ENCODE measurements at regions not wholly inside any gene's neighbourhood (a gene's known extent, or its start where the extent isn't known, plus 50 kb on each side); places are given as distances from the start of the nearest gene placed in this dataset.

DNA sequence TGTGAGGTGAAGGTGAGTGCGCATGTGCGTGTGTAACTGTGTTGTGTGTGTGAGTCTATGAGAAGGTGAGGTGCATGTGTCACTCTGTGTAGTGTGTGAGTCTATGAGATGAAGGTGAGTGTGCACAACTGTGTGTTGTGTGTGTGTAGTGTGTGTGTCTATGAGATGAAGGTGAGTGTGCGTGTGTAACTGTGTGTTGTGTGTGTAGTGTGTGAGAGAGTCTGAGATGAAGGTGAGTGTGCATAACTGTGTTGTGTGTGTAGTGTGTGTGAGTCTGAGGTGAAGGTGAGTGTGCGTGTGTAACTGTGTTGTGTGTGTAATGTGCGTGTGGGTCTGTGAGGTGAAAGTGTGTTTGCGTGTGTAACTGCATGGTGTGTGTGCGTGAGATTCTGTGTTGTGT, 154.0 kb downstream of the FOXD2 start:
- TF ChIP-seq, protein P1, sequence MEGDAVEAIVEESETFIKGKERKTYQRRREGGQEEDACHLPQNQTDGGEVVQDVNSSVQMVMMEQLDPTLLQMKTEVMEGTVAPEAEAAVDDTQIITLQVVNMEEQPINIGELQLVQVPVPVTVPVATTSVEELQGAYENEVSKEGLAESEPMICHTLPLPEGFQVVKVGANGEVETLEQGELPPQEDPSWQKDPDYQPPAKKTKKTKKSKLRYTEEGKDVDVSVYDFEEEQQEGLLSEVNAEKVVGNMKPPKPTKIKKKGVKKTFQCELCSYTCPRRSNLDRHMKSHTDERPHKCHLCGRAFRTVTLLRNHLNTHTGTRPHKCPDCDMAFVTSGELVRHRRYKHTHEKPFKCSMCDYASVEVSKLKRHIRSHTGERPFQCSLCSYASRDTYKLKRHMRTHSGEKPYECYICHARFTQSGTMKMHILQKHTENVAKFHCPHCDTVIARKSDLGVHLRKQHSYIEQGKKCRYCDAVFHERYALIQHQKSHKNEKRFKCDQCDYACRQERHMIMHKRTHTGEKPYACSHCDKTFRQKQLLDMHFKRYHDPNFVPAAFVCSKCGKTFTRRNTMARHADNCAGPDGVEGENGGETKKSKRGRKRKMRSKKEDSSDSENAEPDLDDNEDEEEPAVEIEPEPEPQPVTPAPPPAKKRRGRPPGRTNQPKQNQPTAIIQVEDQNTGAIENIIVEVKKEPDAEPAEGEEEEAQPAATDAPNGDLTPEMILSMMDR (IDR thresholded peaks at IDR 0.05; ENCODE audit: control extremely low read depth, extremely low read depth, low read depth, missing control alignments) = no peak
- CTCF ChIA-PET = interaction anchor here (1.0 to 1.1 kb wide), 2 partner anchors 13 to 154 kb away, joined by 3 read pairs; partner anchors contain the start of gene FOXD2
- DNase-seq (ENCODE audit: extremely low spot score) = no peak
- POLR2A ChIA-PET = no interaction called here

DNA sequence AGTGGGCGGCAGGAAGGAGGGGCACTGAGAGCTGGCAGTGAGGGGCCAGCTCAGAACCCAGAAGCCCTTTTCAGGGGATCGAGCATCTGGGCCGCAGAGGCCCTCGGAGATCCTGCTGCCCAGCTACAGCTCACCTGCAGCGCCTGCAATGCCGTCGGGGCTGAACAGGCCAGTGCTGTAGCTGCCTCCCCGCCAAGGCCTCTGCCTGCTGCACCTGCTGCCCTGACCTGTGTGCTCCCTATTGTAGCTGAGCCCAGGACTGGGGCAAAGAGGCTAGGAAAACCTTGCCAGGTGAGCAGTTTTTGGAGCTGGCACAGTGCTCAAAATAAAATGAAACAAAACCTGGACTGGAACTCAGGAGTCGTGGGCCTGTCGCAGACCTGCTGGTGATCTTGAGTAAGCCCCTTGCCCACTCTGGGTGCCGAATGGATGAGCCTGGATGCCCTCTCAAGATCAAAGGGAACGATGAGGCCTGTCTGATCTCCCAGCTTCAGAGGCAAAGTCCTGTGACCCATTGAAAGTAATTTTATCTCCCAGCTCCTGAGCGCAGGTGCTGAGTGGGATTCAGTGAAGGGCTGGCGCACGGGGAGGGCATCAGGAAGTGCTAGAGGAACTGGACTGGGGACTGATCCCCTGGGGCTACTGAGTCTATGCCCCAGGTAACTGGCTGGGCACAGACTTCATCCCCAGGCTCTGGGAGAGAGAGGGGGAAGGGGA, 154.6 kb downstream of the FOXD2 start:
- TF ChIP-seq, protein P1 (IDR thresholded peaks at IDR 0.05; ENCODE audit: control extremely low read depth, extremely low read depth, low read depth, missing control alignments) = no peak
- CTCF ChIA-PET = interaction anchor here (1.0 to 1.1 kb wide), 2 partner anchors 13 to 155 kb away, joined by 3 read pairs; partner anchors contain the start of gene FOXD2
- POLR2A ChIA-PET = no interaction called here
- no peak for DNase-seq (ENCODE audit: extremely low spot score)

DNA sequence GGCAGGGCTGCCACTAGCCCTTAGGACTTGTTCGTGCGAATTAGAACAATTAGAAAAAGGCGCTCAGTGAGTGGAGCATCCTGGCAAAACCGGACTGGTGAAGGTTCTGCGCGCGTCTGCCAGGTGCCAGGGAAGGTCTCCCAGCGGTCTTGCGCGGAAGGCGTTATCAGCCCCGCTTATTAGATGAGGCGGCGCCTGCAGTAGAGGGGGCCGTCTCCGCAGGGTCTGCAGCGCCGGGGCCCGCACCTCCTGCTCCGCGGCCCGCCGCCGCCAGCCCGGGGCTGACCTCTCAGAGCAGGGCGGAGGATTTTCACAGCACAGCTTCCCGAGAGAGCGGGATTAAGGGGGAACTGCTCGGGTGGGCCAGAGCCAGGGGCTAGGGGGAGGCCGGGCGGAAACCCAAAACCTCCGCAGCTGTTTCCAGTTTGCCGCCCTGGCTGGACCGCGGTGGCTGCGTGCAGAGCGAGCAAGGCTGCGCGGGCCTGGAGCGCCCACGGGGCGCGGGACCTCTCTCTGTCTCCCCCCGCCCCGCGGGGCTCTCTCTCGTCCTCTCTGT, 155.2 kb downstream of the FOXD2 start:
- TF ChIP-seq, protein P1 (IDR thresholded peaks at IDR 0.05; ENCODE audit: control extremely low read depth, extremely low read depth, low read depth, missing control alignments) = no peak
- DNase-seq (ENCODE audit: extremely low spot score) = no peak
- CTCF ChIA-PET = interaction anchor here (1.1 kb wide), 1 partner anchor 14 kb away, joined by 3 read pairs; no protein-coding TSS in a partner anchor
- POLR2A ChIA-PET = no interaction called here

DNA sequence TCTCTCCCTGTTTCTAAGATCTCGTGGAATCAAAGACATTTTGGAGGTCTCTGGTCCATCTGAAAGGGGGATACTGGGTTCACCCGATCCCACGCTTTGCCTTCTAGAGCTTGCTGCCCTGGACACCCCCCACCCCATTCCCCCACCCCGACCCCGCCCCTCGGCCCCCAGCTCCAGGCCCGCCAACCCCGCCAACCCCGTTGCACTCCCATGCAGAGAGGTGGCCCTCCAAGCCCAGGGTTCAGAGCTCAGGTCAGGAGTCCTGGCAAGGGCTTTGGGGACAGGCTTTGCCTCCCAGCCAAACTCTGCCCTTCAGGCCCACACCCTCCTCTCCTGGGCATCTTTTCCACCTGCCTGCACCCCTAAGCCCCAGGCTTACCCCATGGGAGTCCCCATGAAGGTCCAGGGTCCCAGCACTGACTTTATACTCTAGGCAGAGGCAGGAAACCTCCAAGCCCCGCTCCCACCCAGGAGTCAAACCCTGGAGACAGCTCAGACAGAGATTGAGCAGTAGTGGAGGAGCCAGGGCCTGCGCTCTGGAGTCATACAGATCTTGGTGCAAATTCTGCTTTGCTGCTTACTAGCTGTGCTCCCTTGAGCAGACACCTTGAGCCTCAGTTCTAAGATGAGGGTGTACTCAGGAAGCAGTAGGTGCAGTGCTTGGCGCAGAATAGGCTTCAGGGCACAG, 155.9 kb downstream of the FOXD2 start:
- CTCF ChIA-PET = no interaction called here
- TF ChIP-seq, protein P1 (IDR thresholded peaks at IDR 0.05; ENCODE audit: control extremely low read depth, extremely low read depth, low read depth, missing control alignments) = no peak
- POLR2A ChIA-PET = no interaction called here
- no peak for DNase-seq (ENCODE audit: extremely low spot score)

DNA sequence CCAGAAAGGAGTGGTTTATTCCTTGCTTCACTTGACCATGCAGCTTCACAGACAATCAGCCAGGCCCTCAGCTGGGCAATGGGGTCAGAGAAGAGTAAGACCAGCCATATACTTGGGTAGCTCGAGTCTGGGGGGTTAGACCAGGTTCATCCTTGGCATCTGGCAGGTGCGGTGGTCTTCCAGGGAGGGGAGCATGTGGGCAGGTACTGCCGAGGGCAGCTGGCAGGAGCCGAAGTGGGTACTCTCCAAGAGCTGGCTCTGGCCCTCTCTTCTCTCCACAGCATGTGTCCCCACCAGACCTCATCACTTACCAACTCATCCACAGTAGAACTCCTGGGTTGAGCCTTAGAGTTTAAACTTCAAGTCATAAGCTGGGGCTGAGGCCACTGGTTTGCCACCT, 156.8 kb downstream of the FOXD2 start:
- ChIA-PET POLR2A (no interaction called here), CTCF (interaction anchor here (1.1 kb wide), 1 partner anchor 9 kb away, joined by 4 read pairs; no protein-coding TSS in a partner anchor)
- TF ChIP-seq, protein P1 (IDR thresholded peaks at IDR 0.05; ENCODE audit: control extremely low read depth, extremely low read depth, low read depth, missing control alignments) = no peak
- no peak for DNase-seq (ENCODE audit: extremely low spot score)

DNA sequence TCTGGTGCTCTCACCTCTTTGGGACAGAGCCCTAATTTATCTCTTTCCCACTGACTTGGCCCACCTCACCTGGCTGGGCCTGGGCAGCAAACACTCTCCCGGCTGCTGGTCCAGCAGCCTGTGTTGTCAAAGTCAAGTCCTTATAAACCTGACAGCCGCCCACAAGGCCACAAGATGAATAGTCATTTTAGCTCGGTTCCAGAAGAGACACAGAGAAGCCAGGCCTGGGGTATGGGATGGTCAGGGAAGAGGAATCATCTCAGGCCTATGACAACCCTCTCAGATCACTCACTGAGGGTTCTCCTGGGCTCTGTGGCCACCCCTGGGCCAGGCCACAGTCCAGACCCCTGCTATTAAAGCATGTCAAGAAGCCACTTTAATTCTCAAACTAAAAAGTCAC, 158.5 kb downstream of the FOXD2 start:
- POLR2A ChIA-PET = no interaction called here
- TF ChIP-seq, protein P1 (IDR thresholded peaks at IDR 0.05; ENCODE audit: control extremely low read depth, extremely low read depth, low read depth, missing control alignments) = no peak
- CTCF ChIA-PET = interaction anchor here (1.4 kb wide), 1 partner anchor 159 kb away, joined by 3 read pairs; the partner anchor contains the start of gene FOXD2
- DNase-seq (ENCODE audit: extremely low spot score) = no peak

All from GM10248 (cell line).